SK-N-SH treated with all-trans-retinoic acid at 6 μM for 48 hours (cell line): ENCODE measurements at regions not wholly inside any gene's neighbourhood (a gene's known extent, or its start where the extent isn't known, plus 50 kb on each side); places are given as distances from the start of the nearest gene placed in this dataset.

ENCODE experiments used
- BACH2 ChIP-seq: fragments of 250-450 bp; sonication (Bioruptor Pico); IDR thresholded peaks from 2 replicates; pipeline ENCODE4 v1.9.0; 2021; ENCODE audit warnings: mild to moderate bottlenecking, borderline replicate concordance
- CSDC2 ChIP-seq: fragments of 250-450 bp; sonication (Bioruptor Pico); IDR thresholded peaks from 2 replicates; pipeline ENCODE4 v1.5.0; 2020; ENCODE audit warnings: mild to moderate bottlenecking, moderate library complexity
- PATZ1 ChIP-seq: fragments of 250-450 bp; sonication (Bioruptor Pico); IDR thresholded peaks from 2 replicates; pipeline ENCODE4 v1.8.0; 2020; ENCODE audit warnings: mild to moderate bottlenecking, moderate library complexity, borderline replicate concordance
- SNAI2 ChIP-seq: fragments of 250-450 bp; sonication (Bioruptor Pico); IDR thresholded peaks from 2 replicates; pipeline ENCODE4 v1.5.0; 2020; ENCODE audit warnings: mild to moderate bottlenecking, moderate library complexity
- ZFP30 ChIP-seq: fragments of 450-650 bp; formaldehyde crosslinking; IDR thresholded peaks from 2 replicates; pipeline ENCODE4 v1.5.0; 2022; ENCODE audit warnings: mild to moderate bottlenecking, moderate library complexity
- ZNF565 ChIP-seq: fragments of 450-650 bp; formaldehyde crosslinking; conservative IDR thresholded peaks from 2 replicates; pipeline ENCODE4 v1.5.0; 2020; ENCODE audit warnings: low read depth, mild to moderate bottlenecking, moderate library complexity
- ZNF8 ChIP-seq: fragments of 450-650 bp; formaldehyde crosslinking; IDR thresholded peaks from 2 replicates; pipeline ENCODE4 v1.5.0; 2020; ENCODE audit warnings: mild to moderate bottlenecking, moderate library complexity
- TF ChIP-seq, protein P1 (sequence below): fragments of 250-450 bp; sonication (Bioruptor Pico); IDR thresholded peaks from 2 replicates; pipeline ENCODE4 v1.5.0; 2020; ENCODE audit warnings: mild to moderate bottlenecking, moderate library complexity
- TF ChIP-seq, protein P2 (sequence below): fragments of 250-450 bp; sonication (Bioruptor Pico); IDR thresholded peaks from 2 replicates; pipeline ENCODE4 v1.5.1; 2020; ENCODE audit warnings: low read depth, mild to moderate bottlenecking, moderate library complexity

GRCh38 chr2:8378016-8378810, 303.6 kb upstream of the ID2 start:
- TF ChIP-seq CSDC2 (CRISPR knock-in tag) (no peak), SNAI2 (CRISPR knock-in tag) (no peak), PATZ1 (CRISPR knock-in tag) (no peak), ZNF8 (CRISPR knock-in tag) (no peak), ZFP30 (CRISPR knock-in tag) (no peak), ZNF565 (CRISPR knock-in tag) (no peak), BACH2 (no peak)
- TF ChIP-seq, protein P1, sequence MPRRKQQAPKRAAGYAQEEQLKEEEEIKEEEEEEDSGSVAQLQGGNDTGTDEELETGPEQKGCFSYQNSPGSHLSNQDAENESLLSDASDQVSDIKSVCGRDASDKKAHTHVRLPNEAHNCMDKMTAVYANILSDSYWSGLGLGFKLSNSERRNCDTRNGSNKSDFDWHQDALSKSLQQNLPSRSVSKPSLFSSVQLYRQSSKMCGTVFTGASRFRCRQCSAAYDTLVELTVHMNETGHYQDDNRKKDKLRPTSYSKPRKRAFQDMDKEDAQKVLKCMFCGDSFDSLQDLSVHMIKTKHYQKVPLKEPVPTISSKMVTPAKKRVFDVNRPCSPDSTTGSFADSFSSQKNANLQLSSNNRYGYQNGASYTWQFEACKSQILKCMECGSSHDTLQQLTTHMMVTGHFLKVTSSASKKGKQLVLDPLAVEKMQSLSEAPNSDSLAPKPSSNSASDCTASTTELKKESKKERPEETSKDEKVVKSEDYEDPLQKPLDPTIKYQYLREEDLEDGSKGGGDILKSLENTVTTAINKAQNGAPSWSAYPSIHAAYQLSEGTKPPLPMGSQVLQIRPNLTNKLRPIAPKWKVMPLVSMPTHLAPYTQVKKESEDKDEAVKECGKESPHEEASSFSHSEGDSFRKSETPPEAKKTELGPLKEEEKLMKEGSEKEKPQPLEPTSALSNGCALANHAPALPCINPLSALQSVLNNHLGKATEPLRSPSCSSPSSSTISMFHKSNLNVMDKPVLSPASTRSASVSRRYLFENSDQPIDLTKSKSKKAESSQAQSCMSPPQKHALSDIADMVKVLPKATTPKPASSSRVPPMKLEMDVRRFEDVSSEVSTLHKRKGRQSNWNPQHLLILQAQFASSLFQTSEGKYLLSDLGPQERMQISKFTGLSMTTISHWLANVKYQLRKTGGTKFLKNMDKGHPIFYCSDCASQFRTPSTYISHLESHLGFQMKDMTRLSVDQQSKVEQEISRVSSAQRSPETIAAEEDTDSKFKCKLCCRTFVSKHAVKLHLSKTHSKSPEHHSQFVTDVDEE (CRISPR knock-in tag) = no peak
- TF ChIP-seq, protein P2, sequence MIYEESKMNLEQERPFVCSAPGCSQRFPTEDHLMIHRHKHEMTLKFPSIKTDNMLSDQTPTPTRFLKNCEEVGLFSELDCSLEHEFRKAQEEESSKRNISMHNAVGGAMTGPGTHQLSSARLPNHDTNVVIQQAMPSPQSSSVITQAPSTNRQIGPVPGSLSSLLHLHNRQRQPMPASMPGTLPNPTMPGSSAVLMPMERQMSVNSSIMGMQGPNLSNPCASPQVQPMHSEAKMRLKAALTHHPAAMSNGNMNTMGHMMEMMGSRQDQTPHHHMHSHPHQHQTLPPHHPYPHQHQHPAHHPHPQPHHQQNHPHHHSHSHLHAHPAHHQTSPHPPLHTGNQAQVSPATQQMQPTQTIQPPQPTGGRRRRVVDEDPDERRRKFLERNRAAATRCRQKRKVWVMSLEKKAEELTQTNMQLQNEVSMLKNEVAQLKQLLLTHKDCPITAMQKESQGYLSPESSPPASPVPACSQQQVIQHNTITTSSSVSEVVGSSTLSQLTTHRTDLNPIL (CRISPR knock-in tag) = no peak
